Kidney (tissue), 13 donors: ENCODE measurements at regions not wholly inside any gene's neighbourhood (a gene's known extent, or its start where the extent isn't known, plus 50 kb on each side); places are given as distances from the start of the nearest gene placed in this dataset.
A peak's percentile ranks its signal among the peaks of the same experiment; 100 is the strongest.

Experiments
- DNase-seq, 5 donors: peaks; one replicate each; pipeline ENCODE4 v3.0.0-alpha.2; 2013 to 2020
- FAIRE-seq: peaks from 2 replicates; lab custom pipeline; 2012; peaks lifted over from hg19 to GRCh38; lab: Jason Lieb, UNC
- H3K27ac ChIP-seq, 2 donors: one replicate each; pipeline ENCODE4 v1.7.0; 2013; ENCODE audit warnings: low read depth in 2 of 2, low read length in 2 of 2, inconsistent platforms in 1 of 2
- H3K27me3 ChIP-seq: one replicate; pipeline ENCODE4 v1.7.1; 2013; ENCODE audit warnings: low read length, inconsistent platforms; ENCODE audit not compliant: control insufficient read depth, insufficient read depth
- H3K36me3 ChIP-seq, 3 donors: one replicate each; pipeline versions ENCODE4 v1.7.0 to v1.7.1; 2013; ENCODE audit warnings: low read length in 3 of 3, control low read depth in 1 of 3, inconsistent platforms in 1 of 3; ENCODE audit not compliant: insufficient read depth in 3 of 3, control insufficient read depth in 2 of 3
- H3K4me1 ChIP-seq, 3 donors: one replicate each; pipeline versions ENCODE4 v1.7.0 to v1.7.1; 2013; ENCODE audit warnings: low read length in 3 of 3, inconsistent platforms in 1 of 3, low read depth in 1 of 3; ENCODE audit not compliant: control insufficient read depth in 2 of 3, insufficient read depth in 2 of 3
- H3K4me3 ChIP-seq, 3 donors: one replicate each; pipeline versions ENCODE4 v1.7.0 to v1.8.1; 2013; ENCODE audit warnings: low read length in 3 of 3, control low read depth in 1 of 3, inconsistent platforms in 1 of 3
- H3K9ac ChIP-seq, 3 donors: one replicate each; pipeline versions ENCODE4 v1.7.0 to v1.7.1; 2013; ENCODE audit warnings: low read length in 3 of 3, control low read depth in 1 of 3, inconsistent platforms in 1 of 3
- H3K9me3 ChIP-seq, 3 donors: one replicate each; pipeline versions ENCODE4 v1.7.0 to v1.7.1; 2013; ENCODE audit warnings: low read length in 3 of 3, control low read depth in 1 of 3, inconsistent platforms in 1 of 3; ENCODE audit not compliant: control insufficient read depth in 2 of 3, insufficient read depth in 1 of 3
- CTCF ChIP-seq: IDR thresholded peaks from 3 replicates; pipeline ENCODE4 v1.5.1; 2012; ENCODE audit warnings: mild to moderate bottlenecking, moderate library complexity, borderline replicate concordance; ENCODE audit not compliant: insufficient read depth; ENCODE audit errors: extremely low read depth
- intact Hi-C: fragments of 100-400 bp; cut with DNase I; formaldehyde crosslinking; loops from one replicate; pipeline ENCODE4 v1.11.1; 2022
- donor health status: control.
- donor health status: control.
- donor health status: control.
- donor health status: control.
- donor health status: control.
- donor health status: DM: yes; HTN: yes; CAD: no.
- donor health status: Normal renal cell carcinoma (clear cell type).

GRCh38 chr15:35693886-35694285, 147.9 kb upstream of the DPH6 start:
- H3K36me3 ChIP-seq: no peaks in the 10 kb centered on the region
- no peak overlapping the region for H3K4me3 ChIP-seq
- peak; percentile 77 for FAIRE-seq
- no peaks in the 10 kb centered on the region for H3K9me3 ChIP-seq
- intact Hi-C loops: no loop called here
- no peak overlapping the region for H3K27ac ChIP-seq
- no peak for TF ChIP-seq CTCF
- DNase-seq: peak in 2 of 5 donors; percentile 28 to 59
- peaks cover 3 to 11% (median 7%) of the 10 kb centered on the region in 3 donors for H3K4me1 ChIP-seq
- no peaks in the 10 kb centered on the region for H3K27me3 ChIP-seq
- no peak overlapping the region for H3K9ac ChIP-seq

GRCh38 chr15:35695003-35695402, 149.0 kb upstream of the DPH6 start:
- TF ChIP-seq CTCF: no peak
- Histone ChIP-seq H3K36me3 (no peaks in the 10 kb centered on the region), H3K9me3 (no peaks in the 10 kb centered on the region), H3K27me3 (no peaks in the 10 kb centered on the region), H3K4me3 (no peak overlapping the region), H3K4me1 (peaks cover 3 to 11% (median 7%) of the 10 kb centered on the region in 3 donors), H3K9ac (no peak overlapping the region), H3K27ac (no peak overlapping the region)
- no peak for DNase-seq
- intact Hi-C loops: no loop called here
- FAIRE-seq: no peak

GRCh38 chr15:35696767-35697231, 150.8 kb upstream of the DPH6 start:
- no peak for FAIRE-seq
- no peak overlapping the region for H3K27ac ChIP-seq

More at GRCh38 chr15:35696767-35697231, 150.8 kb upstream of the DPH6 start:
- no peaks in the 10 kb centered on the region for H3K27me3 ChIP-seq
- no peak overlapping the region for H3K9ac ChIP-seq
- no peak for TF ChIP-seq CTCF
- H3K4me1 ChIP-seq: peaks cover 3 to 8% (median 3%) of the 10 kb centered on the region in 3 donors
- intact Hi-C loops: no loop called here
- H3K9me3 ChIP-seq: no peaks in the 10 kb centered on the region
- H3K36me3 ChIP-seq: no peaks in the 10 kb centered on the region
- no peak overlapping the region for H3K4me3 ChIP-seq
- DNase-seq: no peak
